HG03439 (cell line): ENCODE measurements at regions not wholly inside any gene's neighbourhood (a gene's known extent, or its start where the extent isn't known, plus 50 kb on each side); places are given as distances from the start of the nearest gene placed in this dataset.
"Not testable (repeated sequence)": the region's sequence is repeated elsewhere in the genome, so short reads cannot be mapped to it uniquely, and the experiment has no call there.

Source experiments
- ATAC-seq: cut with Tn5 transposase; IDR thresholded peaks from one replicate; pipeline ENCODE4 v1.9.1; 2021; ENCODE audit warnings: mild to moderate bottlenecking, moderate library complexity; ENCODE audit not compliant: unreplicated experiment

DNA sequence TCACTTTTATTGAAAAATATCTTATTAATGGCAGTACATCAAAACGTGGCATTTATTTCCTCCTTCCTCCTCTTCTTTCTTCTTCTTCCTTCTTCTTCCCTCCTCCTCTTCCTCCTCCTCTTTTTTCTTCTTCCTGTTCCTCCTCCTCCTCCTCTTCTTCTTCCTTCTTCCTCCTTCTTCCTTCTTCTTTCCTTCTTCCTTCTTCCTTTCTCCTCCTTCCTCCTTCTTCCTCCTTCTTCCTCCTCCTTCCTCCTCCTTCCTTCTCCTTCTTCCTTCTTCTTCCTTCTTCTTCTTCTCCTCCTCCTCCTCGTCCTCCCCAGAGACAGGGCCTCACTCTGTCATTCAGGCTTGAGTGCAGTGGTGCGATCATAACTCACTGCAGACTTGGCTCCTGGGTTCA lies 457.2 kb downstream of the AEBP2 start:
- no peak for ATAC-seq

DNA sequence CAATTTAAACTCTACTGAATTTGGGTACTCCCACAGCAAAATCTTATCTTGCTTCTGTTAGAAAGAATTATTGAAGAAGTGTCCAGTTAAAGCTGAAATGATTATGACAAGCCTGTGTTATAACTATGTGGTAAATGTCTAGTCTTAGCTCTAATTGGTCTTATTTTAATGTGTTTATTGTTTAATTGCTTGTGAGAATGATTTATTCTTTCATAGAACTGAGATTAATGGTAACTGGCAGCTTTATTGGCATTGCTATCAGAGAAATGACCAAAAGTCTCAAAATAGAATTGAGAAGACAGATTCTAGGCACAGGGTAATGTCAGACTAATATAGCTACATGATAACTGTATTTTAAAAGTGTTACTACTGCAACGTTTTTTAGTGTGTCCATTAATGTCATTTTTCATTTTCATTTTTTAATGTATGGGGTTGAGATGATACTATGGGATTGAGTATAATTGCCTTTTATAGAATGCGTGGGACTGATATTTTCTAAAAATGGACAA lies 458.7 kb downstream of the AEBP2 start:
- no peak for ATAC-seq

DNA sequence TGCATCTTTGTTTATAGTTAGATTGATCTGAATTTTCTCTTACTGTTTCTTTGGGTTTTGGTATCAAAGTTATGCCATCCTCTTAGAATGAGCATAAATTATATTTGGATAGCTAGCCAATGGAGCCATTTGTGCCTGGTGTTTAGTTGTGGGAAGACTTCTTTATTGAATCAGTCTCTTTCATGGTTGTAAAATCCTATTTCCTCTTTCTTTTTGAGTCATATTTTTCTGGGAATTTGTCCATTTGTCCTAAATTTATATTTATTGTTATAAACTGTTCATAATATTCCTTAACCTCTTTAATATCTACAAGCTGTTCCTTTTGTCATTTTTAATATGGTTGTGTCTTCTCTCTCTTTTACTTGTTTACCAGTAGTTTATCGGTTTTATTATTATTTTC lies 462.5 kb downstream of the AEBP2 start:
- ATAC-seq = no peak

DNA sequence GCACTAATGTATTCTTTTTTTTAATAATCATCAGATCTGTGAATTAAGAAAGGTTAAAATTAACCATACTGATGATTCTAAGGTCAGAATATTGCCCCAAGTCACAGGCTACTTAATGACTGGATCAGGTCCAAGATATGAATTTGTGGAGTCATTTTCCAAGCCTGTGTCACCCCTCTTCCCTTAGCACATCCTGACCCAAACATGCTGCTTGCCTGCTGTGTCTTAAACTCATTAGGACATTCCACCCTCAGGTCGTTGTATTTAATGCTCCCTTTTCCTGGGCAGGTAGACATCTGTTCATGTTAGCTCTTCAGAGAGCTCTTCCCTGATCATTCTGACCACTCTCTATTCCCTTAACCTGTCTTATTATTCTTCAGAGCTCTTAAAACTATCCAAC lies 463.5 kb upstream of the PDE3A start:
- ATAC-seq = no peak

DNA sequence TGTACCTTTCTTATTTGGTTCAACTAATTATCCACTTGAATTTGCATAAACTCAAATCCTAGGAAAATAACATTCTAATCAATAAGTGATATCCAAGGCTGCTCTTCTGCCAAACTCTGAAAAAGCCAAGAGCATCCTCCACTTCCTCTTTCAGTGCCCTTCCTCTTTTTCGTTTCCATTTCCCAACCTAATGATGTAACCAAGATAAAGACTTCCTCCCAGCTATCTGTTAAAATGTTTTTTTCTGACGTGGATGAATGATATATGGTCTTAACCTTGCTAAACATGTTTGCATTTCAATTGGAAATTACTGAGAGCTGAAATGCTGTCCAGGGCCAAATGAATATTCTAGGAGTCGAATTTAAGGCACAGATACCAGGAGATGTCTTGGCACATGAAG lies 459.5 kb upstream of the PDE3A start:
- no peak for ATAC-seq

DNA sequence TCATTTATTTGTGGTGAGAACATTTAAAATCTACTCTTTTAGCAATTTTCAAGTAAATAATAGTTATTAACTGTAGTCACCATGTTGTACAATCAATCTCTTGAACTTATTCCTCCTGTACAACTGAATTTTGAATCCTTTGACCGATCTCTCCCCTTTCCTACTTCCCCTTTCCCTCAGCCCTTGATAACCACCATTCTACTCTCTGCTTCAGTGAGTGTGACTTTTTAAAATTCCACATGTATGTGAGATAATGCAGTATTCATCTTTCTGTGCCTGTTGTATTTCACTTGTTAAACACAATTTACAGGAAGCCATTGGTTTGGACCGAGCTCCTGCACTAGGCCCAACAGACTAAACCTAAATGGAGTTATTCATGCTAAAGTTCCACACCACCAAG lies 458.9 kb upstream of the PDE3A start:
- ATAC-seq = no peak

DNA sequence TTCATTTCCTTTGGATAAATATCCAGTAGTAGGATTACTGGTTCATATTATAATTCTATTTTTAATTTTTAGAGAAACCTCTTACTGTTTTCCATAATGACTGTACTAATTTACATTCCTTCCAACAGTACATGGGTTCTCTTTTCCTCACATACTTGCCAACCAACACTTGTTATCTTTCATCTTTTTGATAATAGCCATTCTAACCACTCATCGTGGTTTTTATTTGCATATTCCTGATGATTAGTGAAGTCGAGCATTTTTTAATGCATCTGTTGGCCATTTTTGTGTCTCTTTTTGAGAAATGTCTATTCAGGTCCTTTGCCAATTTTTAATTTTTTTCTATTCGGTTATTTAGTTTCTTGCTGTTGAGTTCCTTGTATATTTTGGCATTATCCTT lies 457.7 kb upstream of the PDE3A start:
- ATAC-seq = no peak

DNA sequence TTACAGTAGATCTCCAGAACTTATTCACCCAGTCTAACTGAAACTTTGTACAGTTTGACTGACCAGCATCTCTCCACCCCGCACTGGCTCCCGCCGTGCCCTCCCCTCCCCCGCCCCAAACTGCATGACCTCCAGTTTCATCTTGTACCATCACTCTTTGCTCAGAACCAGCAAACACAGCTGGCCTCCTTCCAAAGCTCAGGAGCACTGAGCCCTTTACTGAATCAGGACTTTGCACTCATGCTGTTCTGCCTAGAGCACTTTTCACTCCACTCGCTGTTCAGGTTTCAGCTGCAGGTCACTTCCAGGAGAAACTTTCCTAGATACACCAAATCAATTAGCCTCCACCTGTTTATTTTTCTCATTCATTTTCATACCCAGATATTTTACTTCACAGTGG lies 455.3 kb upstream of the PDE3A start:
- no peak for ATAC-seq

DNA sequence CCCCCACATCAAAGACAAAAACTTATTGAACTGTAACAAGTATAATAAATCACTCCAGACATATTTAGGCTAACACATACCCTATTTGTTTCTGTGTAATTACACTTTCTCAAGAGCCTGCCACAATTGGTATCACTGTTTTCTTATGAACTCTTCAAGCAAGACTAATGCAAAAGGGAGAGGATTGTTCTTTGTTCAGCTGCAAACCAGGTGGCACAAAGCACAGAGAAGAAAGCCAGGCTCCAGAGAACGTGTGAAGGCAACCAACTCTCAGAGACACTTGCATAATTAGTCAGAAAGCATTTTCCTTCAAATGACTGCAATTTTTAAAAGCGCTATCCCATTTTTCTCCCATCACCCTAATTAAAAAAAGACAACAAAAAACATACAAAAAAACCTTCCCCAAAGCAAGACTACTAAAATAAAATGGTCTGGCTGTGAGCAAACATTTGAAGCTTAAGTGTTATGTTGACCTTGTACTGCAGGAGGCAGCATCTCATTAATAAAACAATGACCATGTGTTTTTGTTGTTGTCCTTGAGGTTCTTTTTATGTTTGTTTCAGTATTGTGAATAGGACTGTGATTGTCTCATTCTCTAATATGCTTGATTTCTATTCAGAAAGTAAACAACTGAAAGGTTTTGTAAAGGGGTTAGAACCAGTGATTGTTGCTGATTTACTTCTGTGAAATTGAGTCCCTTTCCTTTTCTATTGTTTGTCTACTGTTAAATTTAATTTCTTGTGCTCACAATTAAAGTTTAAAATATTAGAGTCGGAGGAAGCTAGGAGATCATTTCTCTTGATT lies 452.7 kb upstream of the PDE3A start:
- ATAC-seq = no peak

DNA sequence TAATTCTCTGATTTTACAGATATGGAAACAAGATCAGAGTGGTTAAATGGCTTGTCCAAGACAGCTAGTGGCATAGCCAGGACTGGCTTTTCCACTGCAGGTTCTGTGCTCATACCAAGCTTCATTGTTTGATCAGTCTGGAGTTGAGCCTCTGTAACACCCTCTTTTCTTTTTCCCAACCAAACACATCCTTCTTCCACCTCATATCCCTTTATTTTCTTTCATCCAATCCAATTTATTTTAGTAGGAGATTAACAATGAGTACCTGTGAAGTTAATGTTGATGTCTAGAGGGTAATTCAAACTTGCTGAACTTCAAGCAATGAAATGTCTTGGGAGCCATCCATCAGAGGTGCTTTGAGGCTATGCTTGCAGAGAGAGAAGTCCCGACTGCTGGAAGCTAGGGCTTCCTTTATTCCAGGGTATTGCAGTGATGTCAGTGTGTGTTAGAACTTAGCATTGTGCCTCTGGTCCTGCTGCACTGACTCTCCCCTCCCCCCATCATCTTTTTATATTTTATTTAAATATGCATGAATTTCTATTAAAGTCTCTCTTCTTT lies 452.1 kb upstream of the PDE3A start:
- no peak for ATAC-seq

DNA sequence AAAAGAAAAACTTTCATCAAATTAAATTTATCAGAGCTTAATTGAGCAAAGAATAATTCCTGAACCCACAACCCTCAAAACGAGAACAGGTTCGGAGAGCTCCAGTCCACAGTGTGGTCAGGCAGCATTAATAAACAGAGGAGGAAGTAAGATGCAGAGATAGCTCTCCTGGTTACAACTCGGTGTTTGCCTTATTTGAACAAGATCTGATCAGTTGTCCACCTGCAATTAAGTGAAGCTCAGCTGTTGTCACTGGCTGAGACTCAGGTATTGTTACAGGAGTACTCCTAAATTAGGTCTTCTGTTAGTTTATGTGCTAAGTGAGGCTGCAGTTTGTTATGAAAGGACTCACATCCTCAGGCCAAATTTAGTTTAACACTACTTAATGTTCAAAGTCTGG lies 451.4 kb upstream of the PDE3A start:
- ATAC-seq = no peak

DNA sequence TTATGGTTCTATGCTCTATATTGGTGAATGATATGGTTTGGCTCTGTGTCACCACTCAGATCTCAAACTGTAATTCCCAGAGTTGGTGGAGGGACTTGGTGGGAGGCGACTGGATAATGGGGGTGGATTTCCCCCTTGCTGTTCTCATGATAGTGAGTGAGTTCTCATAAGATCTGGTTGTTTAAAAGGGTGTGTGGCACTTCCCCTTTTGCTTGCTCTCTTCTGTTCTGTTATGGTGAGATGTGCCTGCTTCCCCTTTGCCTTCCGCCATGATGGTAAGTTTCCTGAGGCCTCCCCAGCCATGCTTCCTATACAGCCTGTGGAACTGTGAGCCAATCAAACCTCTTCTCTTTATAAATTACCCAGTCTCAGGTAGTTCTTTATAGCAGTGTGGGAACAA lies 446.6 kb upstream of the PDE3A start:
- ATAC-seq = not testable (repeated sequence)

DNA sequence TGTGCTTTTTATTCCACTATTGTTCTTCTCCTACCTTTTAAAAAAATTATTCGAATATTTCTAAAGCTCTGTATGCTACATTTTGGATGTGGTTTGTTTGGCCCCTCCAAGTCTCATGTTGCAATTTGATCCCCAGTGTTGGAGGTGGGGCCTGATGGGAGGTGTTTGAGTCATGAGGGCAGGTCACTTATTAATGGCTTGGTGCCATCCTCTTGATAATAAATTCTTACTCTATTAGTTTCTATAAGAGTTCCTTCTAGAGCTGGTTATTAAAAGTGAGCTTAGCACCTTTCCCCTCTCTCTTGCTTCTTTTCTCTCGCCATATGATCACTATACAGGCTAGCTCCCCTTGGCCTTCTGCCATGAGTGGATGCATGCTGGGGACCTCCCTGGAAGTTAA lies 445.6 kb upstream of the PDE3A start:
- ATAC-seq = no peak

DNA sequence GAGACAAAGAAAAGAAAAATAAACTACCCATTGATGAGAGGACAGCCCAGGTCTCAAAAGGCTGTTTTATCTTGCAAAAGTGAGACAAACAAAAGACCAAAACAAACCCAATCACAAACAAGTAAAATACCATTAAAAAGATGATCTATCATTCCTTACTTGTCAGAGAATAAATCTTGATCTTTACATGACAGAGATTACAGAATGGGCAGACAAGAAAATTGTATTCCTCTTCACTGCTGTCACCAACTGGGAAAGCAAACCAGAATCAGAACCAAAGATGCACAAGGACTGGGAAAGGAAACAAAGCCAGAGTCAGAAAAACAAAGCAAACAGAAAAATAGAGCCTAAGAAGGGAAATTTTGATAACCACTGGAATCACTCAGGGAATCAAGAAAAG lies 444.0 kb upstream of the PDE3A start:
- ATAC-seq = no peak

DNA sequence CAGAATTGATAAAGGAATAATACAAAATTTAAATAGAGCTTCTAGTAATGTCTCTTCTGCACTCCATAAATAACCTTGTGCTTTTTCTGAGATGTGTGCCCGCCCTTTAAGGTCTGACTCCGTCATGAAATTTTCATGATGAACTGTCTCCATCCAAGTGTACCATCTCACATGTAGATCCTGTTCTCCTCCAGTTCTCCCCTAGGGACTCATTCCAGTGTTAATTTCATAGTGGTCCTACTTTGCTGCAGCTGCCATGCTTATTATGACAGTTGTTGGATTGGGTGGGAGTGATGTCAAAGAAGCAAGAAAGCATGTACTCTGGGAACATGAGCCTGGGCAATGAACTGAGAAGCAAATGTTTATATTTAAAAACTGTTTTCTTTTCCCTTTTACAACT lies 442.5 kb upstream of the PDE3A start:
- no peak for ATAC-seq

DNA sequence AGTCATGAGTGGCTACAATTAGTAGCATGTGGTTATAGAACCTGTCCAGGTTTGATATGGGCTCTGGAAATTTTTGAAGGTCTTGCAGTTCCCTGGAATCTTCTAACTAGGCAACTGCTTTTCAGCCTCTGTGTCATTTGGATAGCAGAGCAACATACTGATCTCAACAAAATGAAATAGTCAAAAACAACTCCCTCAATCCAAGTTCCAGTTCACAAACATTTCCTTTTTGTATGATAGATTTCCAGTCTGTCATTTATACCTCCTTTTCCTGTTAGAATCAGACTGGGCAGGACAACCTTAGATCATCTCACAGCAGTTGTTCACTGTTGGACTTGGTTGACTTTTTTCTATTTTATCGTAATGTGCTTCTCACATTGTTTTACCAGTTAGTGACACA lies 442.1 kb upstream of the PDE3A start:
- ATAC-seq = no peak

DNA sequence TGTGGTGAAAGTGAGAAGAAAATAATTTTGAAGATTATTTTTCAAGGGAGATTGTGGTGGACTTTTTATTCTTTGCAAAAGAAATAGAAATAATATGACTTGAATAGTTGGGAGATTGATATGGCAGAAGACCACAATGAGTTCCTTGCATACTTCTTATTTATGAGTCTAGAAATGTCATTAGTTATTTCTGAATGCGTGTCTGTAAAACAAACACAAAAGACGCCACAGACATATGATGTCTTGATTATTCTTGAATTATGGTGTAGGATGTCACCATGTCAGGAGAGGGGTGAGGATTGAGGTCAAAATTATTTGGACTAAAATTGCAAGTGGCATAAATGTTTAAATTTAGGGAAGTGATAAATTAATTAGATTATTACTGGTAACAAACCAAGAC lies 440.7 kb upstream of the PDE3A start:
- ATAC-seq = no peak

DNA sequence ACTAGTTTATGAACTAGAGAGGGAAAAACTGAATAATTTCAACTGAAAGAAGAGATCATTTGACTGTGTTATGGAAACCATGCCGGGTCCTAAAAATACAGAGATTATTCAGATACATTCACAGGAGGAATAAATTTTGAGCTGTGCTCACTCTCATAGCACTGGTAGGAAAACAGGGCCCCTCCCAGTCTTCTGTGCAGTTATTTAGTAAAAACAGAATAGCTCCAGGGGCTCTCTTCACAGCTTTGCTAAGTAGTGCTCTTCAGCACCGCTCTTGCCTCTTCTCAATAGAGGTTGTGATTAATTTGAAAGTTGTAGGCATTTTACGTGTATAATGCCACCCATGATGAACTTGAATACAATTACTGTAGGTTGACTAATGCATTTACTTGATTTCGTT lies 435.9 kb upstream of the PDE3A start:
- ATAC-seq = no peak

DNA sequence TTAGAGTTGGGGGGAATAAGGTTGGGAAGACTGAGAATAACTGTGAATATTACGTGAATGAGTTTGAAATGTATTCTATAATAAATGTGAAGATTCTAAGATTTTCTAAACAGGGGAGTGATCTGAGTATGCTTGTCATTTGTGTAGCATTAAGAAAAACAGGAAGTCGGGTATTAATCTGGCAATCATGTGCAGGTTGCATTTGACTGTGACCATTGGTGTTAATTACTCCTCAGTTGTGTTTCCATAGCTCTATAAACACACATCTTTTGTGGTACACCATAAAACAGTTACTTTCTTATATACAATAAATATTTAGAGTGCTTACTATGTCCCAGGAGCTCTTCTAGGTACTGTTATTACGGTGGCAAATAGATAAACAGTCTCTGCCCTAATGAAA lies 434.4 kb upstream of the PDE3A start:
- no peak for ATAC-seq

DNA sequence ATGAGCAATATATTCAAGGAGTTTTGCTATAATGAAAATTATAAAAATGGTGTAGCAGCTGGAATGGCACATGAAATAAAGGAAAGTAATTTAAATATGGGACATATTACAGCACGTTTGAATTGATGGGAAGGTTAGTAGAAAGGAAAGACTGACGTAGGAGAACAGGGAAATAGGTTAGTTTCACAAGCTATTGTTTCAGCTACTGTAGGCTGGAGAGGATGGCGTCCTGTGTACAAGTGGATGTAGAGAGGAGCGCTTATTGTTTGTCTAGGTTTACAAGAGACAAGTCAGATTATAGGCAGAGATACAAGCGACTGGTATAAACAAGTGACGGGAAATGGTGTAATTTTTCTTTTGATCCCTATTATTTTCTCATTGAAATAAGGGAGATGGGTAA lies 431.2 kb upstream of the PDE3A start:
- no peak for ATAC-seq

DNA sequence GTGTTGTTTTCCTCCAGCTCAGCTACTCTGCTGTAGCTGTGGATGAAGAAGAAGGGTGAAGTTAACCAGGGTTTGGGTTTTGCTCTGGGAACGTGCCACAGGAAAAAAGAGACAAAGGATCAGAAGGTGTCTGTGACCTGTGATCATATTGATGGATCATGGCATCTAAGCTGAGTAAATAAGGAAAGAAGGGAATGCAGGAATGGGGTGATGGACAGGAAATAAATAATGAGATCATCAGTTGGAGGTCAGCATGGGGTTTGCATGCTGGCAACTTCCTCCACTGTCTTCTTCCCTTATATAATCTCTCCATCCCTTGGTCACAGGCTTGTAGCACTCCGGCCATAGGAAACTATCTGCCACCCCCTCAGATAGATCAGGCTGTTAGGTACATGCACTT lies 430.3 kb upstream of the PDE3A start:
- ATAC-seq = no peak

DNA sequence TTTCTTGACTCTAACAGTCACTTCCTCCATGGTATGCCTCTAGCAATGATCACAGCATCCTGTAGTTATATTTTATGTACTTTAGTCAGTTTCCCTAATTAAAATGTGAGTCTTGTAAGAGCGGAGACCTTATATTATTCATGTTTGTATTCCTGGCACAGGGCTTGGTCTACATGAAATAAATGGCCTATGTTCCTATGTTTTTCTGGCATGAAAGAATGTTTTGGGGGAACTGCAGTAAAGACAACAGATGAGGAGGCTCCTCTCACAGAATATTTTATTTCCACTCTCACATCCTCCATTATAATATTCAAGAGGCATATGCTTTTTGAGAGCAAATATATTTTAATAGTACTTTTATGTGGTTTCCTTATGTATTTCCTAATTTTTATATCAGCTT lies 429.8 kb upstream of the PDE3A start:
- no peak for ATAC-seq

DNA sequence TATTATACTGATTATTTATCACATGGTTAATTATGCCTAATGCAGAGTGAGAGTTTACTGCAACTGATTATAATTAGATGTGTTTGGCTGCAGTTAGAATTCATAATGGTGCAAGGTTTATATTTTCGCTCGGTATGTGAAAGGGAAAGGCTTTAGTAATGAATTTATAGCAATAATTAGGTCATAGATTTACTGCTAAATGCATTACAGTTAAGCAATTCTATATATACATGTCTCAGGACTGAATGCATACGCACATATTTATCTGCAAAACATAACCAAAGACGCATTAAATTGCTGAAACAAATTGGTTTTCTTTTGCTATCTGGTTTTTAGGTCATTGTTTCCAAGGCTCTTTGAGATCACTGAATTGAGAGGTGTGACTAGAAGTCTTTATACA lies 428.1 kb upstream of the PDE3A start:
- no peak for ATAC-seq
